HEK293 (cell line): ENCODE measurements at regions not wholly inside any gene's neighbourhood (a gene's known extent, or its start where the extent isn't known, plus 50 kb on each side); places are given as distances from the start of the nearest gene placed in this dataset.

Experiments used
- CTCF ChIA-PET: fragments of 350-600 bp; formaldehyde crosslinking; extraction: SDS; loops from one replicate; lab custom pipeline; 2021; ENCODE audit warnings: antibody characterized with exemption; lab: Yijun Ruan, JAX
- POLR2A ChIA-PET: fragments of 300-600 bp; formaldehyde crosslinking; extraction: SDS; loops from one replicate; lab custom pipeline; 2020; ENCODE audit warnings: antibody characterized with exemption, inconsistent platforms; lab: Yijun Ruan, JAX
- H3K27ac ChIP-seq: fragments of 200-500 bp; sonication (Bioruptor generic); 2 replicates; pipeline ENCODE4 v1.5.1; 2014; ENCODE audit warnings: low read depth, low read length, control low read depth, inconsistent platforms; ENCODE audit errors: extremely low read depth
- H3K36me3 ChIP-seq, 2 experiments: fragments of 200-500 bp in 1 of 2; sonication (Bioruptor generic) in 1 of 2; 1 replicate in 1 of 2; 2 replicates in 1 of 2; pipeline ENCODE4 v1.5.1; 2014 to 2017; ENCODE audit warnings: inconsistent platforms in 2 of 2, low read length in 2 of 2; ENCODE audit not compliant: control insufficient read depth in 2 of 2, insufficient read depth in 1 of 2
- H3K4me1 ChIP-seq: fragments of 200-500 bp; sonication (Bioruptor generic); 2 replicates; pipeline ENCODE4 v1.5.1; 2014; ENCODE audit warnings: mild to moderate bottlenecking, low read length, inconsistent platforms; ENCODE audit not compliant: control insufficient read depth, insufficient read depth
- H3K4me3 ChIP-seq: 2 replicates; pipeline ENCODE4 v1.5.1; 2011; ENCODE audit warnings: low read depth, mild to moderate bottlenecking, control low read depth, low read length, moderate library complexity
- H3K9me3 ChIP-seq: fragments of 200-500 bp; sonication (Bioruptor generic); 2 replicates; pipeline ENCODE4 v1.5.1; 2014; ENCODE audit warnings: low read depth, low read length, inconsistent platforms; ENCODE audit not compliant: control insufficient read depth, insufficient read depth
- GLIS1 ChIP-seq: fragments of 450-650 bp; formaldehyde crosslinking; IDR thresholded peaks from 2 replicates; pipeline ENCODE4 v1.5.1; 2016; ENCODE audit warnings: missing biosample characterization, missing genetic modification characterization
- SETDB1 ChIP-seq: IDR thresholded peaks from one replicate; pipeline ENCODE4 v1.6.1; 2017; ENCODE audit warnings: mild to moderate bottlenecking, low read length, moderate library complexity, mixed read lengths; ENCODE audit not compliant: insufficient read length
- SP7 ChIP-seq: fragments of 450-650 bp; formaldehyde crosslinking; IDR thresholded peaks from 2 replicates; pipeline ENCODE4 v1.5.1; 2016; ENCODE audit warnings: missing biosample characterization, missing genetic modification characterization
- YY1 ChIP-seq: fragments of 450-650 bp; formaldehyde crosslinking; IDR thresholded peaks from 2 replicates; pipeline ENCODE4 v1.5.1; 2018; ENCODE audit warnings: missing biosample characterization, missing genetic modification characterization
- ZNF157 ChIP-seq: fragments of 450-650 bp; formaldehyde crosslinking; IDR thresholded peaks from 2 replicates; pipeline ENCODE4 v1.5.1; 2016; ENCODE audit warnings: missing biosample characterization, missing genetic modification characterization
- ZNF302 ChIP-seq: fragments of 450-650 bp; formaldehyde crosslinking; IDR thresholded peaks from 2 replicates; pipeline ENCODE4 v1.5.1; 2016; ENCODE audit warnings: missing biosample characterization, missing genetic modification characterization, low read depth
- ZNF514 ChIP-seq: fragments of 450-650 bp; formaldehyde crosslinking; IDR thresholded peaks from 2 replicates; pipeline ENCODE4 v1.5.1; 2016; ENCODE audit warnings: missing biosample characterization, missing genetic modification characterization
- ZNF549 ChIP-seq: fragments of 450-650 bp; IDR thresholded peaks from 2 replicates; pipeline ENCODE4 v1.5.1; 2018; ENCODE audit warnings: missing biosample characterization, missing genetic modification characterization, mild to moderate bottlenecking, inconsistent platforms, moderate library complexity
- ZNF664 ChIP-seq: fragments of 450-650 bp; formaldehyde crosslinking; IDR thresholded peaks from 2 replicates; pipeline ENCODE4 v1.5.1; 2016; ENCODE audit warnings: missing biosample characterization, missing genetic modification characterization
- ZNF670 ChIP-seq: fragments of 450-650 bp; formaldehyde crosslinking; IDR thresholded peaks from 2 replicates; pipeline ENCODE4 v1.5.1; 2016; ENCODE audit warnings: missing biosample characterization, missing genetic modification characterization, low read depth
- ZNF792 ChIP-seq: fragments of 450-650 bp; formaldehyde crosslinking; IDR thresholded peaks from 2 replicates; pipeline ENCODE4 v1.5.1; 2016; ENCODE audit warnings: missing biosample characterization, missing genetic modification characterization
- ZNF830 ChIP-seq: fragments of 450-650 bp; IDR thresholded peaks from 2 replicates; pipeline ENCODE4 v1.5.0; 2018; ENCODE audit warnings: missing biosample characterization, missing genetic modification characterization, low read depth, mild to moderate bottlenecking, moderate library complexity
- TF ChIP-seq, protein P1 (sequence below): fragments of 450-650 bp; formaldehyde crosslinking; IDR thresholded peaks from 2 replicates; pipeline ENCODE4 v1.5.1; 2016; ENCODE audit warnings: missing biosample characterization, missing genetic modification characterization
- TF ChIP-seq, protein P2 (sequence below): fragments of 450-650 bp; formaldehyde crosslinking; IDR thresholded peaks from 2 replicates; pipeline ENCODE4 v1.5.1; 2016; ENCODE audit warnings: missing biosample characterization, missing genetic modification characterization
- TF ChIP-seq, protein P3 (sequence below): fragments of 450-650 bp; formaldehyde crosslinking; IDR thresholded peaks from 2 replicates; pipeline ENCODE4 v1.5.1; 2016; ENCODE audit warnings: missing biosample characterization, missing genetic modification characterization
- TF ChIP-seq, protein P4 (sequence below): fragments of 450-650 bp; formaldehyde crosslinking; IDR thresholded peaks from 2 replicates; pipeline ENCODE4 v1.5.1; 2016; ENCODE audit warnings: missing biosample characterization, missing genetic modification characterization
- TF ChIP-seq, protein P5 (sequence below): fragments of 450-650 bp; formaldehyde crosslinking; IDR thresholded peaks from 2 replicates; pipeline ENCODE4 v1.5.1; 2016; ENCODE audit warnings: missing biosample characterization, missing genetic modification characterization, low read depth
- TF ChIP-seq, protein P6 (sequence below): IDR thresholded peaks from 2 replicates; pipeline ENCODE4 v1.6.1; 2011; ENCODE audit warnings: mild to moderate bottlenecking, low read depth, low read length, borderline replicate concordance
- TF ChIP-seq, protein P7 (sequence below): fragments of 450-650 bp; formaldehyde crosslinking; IDR thresholded peaks from 2 replicates; pipeline ENCODE4 v1.5.1; 2016; ENCODE audit warnings: missing biosample characterization, missing genetic modification characterization

DNA sequence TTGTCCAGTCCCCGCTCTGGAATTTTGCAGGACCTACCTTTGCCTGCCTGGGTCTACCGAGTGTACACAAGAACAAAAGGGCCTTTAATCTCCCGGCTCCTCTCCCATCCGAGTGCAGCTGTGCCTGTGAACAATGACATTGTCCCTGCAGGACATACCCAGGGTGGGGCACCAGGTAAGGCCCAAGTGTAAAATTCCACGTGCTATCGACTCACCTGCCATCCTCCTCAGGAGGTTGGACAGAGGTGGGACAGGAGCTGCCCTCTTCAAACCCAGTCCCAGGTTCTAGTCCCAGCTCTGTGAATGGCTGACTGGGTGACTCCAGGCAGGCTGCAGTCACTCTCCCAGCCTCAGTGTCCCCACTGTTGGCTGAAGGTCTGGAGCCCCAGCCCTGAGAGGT is 159.6 kb upstream of the ALDH1B1 start (continued):
- TF ChIP-seq, protein P1, sequence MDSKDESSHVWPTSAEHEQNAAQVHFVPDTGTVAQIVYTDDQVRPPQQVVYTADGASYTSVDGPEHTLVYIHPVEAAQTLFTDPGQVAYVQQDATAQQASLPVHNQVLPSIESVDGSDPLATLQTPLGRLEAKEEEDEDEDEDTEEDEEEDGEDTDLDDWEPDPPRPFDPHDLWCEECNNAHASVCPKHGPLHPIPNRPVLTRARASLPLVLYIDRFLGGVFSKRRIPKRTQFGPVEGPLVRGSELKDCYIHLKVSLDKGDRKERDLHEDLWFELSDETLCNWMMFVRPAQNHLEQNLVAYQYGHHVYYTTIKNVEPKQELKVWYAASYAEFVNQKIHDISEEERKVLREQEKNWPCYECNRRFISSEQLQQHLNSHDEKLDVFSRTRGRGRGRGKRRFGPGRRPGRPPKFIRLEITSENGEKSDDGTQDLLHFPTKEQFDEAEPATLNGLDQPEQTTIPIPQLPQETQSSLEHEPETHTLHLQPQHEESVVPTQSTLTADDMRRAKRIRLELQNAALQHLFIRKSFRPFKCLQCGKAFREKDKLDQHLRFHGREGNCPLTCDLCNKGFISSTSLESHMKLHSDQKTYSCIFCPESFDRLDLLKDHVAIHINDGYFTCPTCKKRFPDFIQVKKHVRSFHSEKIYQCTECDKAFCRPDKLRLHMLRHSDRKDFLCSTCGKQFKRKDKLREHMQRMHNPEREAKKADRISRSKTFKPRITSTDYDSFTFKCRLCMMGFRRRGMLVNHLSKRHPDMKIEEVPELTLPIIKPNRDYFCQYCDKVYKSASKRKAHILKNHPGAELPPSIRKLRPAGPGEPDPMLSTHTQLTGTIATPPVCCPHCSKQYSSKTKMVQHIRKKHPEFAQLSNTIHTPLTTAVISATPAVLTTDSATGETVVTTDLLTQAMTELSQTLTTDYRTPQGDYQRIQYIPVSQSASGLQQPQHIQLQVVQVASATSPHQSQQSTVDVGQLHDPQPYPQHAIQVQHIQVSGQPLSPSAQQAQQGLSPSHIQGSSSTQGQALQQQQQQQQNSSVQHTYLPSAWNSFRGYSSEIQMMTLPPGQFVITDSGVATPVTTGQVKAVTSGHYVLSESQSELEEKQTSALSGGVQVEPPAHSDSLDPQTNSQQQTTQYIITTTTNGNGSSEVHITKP (tag by site-specific recombination), result no peak
- TF ChIP-seq, protein P2, sequence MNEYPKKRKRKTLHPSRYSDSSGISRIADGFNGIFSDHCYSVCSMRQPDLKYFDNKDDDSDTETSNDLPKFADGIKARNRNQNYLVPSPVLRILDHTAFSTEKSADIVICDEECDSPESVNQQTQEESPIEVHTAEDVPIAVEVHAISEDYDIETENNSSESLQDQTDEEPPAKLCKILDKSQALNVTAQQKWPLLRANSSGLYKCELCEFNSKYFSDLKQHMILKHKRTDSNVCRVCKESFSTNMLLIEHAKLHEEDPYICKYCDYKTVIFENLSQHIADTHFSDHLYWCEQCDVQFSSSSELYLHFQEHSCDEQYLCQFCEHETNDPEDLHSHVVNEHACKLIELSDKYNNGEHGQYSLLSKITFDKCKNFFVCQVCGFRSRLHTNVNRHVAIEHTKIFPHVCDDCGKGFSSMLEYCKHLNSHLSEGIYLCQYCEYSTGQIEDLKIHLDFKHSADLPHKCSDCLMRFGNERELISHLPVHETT (tag by site-specific recombination), result no peak
- TF ChIP-seq, protein P3, sequence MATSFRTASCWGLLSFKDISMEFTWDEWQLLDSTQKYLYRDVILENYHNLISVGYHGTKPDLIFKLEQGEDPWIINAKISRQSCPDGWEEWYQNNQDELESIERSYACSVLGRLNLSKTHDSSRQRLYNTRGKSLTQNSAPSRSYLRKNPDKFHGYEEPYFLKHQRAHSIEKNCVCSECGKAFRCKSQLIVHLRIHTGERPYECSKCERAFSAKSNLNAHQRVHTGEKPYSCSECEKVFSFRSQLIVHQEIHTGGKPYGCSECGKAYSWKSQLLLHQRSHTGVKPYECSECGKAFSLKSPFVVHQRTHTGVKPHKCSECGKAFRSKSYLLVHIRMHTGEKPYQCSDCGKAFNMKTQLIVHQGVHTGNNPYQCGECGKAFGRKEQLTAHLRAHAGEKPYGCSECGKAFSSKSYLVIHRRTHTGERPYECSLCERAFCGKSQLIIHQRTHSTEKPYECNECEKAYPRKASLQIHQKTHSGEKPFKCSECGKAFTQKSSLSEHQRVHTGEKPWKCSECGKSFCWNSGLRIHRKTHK (tag by site-specific recombination), result no peak

DNA sequence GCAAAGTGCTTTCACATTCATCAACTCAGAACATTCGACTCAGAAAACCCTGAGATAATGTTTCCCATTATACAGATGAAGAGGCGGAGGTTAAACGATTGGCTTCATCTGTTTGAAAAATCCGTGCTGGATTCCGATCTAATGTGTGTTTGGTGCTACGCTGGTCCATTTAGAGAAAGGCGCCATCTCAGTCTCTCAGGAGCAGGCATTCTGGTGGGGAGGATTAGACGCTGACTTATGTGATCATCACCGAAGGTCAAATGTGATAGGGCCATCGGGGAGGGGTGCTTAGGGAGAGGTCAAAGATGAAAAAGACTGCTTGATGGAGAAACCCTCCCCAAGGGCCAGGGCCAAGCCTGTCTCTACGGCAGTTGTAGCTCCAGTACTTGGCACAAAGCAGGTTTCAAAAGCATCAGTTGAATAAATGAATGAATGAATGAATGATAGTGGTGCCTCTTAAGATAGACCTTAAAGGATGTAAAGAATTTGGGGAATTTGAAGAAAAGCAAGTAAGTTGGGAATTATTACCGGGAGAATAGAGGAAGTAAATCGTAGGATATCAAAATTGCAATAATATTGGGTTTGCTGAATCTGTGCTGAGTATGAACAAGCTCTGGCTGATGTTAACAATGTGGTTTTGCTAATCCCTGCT is 160.6 kb upstream of the SHB start:
- POLR2A ChIA-PET, result no interaction called here
- Histone ChIP-seq H3K9me3 (no peaks in the 10 kb centered on the region), H3K36me3 (no peaks in the 10 kb centered on the region), H3K27ac (no peak overlapping the region), H3K4me3 (no peak overlapping the region), H3K4me1 (peaks cover 12% of the 10 kb centered on the region; the same call in 1 of the 2 replicates)
- CTCF ChIA-PET, result interaction anchor here (0.5 to 1.0 kb wide), 4 partner anchors 70 to 749 kb away, joined by 3 to 4 read pairs (median 3); no protein-coding TSS in a partner anchor
- TF ChIP-seq GLIS1 (no peak), ZNF302 (tag by site-specific recombination) (no peak), ZNF830 (no peak), ZNF157 (tag by site-specific recombination) (no peak), SP7 (no peak), ZNF514 (no peak), SETDB1 (no peak)
- TF ChIP-seq, protein P4, sequence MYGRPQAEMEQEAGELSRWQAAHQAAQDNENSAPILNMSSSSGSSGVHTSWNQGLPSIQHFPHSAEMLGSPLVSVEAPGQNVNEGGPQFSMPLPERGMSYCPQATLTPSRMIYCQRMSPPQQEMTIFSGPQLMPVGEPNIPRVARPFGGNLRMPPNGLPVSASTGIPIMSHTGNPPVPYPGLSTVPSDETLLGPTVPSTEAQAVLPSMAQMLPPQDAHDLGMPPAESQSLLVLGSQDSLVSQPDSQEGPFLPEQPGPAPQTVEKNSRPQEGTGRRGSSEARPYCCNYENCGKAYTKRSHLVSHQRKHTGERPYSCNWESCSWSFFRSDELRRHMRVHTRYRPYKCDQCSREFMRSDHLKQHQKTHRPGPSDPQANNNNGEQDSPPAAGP (tag by site-specific recombination), result no peak
- TF ChIP-seq, protein P5, sequence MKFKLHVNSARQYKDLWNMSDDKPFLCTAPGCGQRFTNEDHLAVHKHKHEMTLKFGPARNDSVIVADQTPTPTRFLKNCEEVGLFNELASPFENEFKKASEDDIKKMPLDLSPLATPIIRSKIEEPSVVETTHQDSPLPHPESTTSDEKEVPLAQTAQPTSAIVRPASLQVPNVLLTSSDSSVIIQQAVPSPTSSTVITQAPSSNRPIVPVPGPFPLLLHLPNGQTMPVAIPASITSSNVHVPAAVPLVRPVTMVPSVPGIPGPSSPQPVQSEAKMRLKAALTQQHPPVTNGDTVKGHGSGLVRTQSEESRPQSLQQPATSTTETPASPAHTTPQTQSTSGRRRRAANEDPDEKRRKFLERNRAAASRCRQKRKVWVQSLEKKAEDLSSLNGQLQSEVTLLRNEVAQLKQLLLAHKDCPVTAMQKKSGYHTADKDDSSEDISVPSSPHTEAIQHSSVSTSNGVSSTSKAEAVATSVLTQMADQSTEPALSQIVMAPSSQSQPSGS (tag by site-specific recombination), result no peak

DNA sequence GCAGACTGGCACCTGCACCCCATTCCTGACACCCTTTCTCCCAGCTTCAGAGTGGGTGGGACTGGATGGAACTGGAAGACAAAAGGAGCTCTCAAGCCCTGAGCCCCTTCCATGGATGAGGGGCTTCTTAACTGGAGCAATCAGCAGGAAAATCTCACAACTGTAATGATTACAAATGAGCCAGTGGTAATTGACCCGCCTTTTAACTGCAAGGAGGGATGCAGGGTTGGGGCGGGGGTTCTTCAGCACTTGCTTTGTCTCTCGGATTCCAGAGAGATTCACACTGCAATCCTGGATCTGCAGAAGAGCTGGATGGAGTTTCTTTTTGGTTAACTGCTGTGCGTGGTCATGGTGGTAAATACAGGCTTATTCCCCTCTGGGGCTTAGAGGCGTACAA is 160.1 kb upstream of the SHB start:
- peaks cover 12% of the 10 kb centered on the region; the same call in 1 of the 2 replicates for H3K4me1 ChIP-seq
- TF ChIP-seq ZNF549 (tag by site-specific recombination), result no peak
- TF ChIP-seq ZNF670 (tag by site-specific recombination), result no peak
- no peak for TF ChIP-seq YY1 (tag by site-specific recombination)
- no peak for TF ChIP-seq ZNF664 (tag by site-specific recombination)
- TF ChIP-seq ZNF792 (tag by site-specific recombination), result no peak
- TF ChIP-seq, protein P6, sequence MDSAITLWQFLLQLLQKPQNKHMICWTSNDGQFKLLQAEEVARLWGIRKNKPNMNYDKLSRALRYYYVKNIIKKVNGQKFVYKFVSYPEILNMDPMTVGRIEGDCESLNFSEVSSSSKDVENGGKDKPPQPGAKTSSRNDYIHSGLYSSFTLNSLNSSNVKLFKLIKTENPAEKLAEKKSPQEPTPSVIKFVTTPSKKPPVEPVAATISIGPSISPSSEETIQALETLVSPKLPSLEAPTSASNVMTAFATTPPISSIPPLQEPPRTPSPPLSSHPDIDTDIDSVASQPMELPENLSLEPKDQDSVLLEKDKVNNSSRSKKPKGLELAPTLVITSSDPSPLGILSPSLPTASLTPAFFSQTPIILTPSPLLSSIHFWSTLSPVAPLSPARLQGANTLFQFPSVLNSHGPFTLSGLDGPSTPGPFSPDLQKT, result no peak
- TF ChIP-seq, protein P7, sequence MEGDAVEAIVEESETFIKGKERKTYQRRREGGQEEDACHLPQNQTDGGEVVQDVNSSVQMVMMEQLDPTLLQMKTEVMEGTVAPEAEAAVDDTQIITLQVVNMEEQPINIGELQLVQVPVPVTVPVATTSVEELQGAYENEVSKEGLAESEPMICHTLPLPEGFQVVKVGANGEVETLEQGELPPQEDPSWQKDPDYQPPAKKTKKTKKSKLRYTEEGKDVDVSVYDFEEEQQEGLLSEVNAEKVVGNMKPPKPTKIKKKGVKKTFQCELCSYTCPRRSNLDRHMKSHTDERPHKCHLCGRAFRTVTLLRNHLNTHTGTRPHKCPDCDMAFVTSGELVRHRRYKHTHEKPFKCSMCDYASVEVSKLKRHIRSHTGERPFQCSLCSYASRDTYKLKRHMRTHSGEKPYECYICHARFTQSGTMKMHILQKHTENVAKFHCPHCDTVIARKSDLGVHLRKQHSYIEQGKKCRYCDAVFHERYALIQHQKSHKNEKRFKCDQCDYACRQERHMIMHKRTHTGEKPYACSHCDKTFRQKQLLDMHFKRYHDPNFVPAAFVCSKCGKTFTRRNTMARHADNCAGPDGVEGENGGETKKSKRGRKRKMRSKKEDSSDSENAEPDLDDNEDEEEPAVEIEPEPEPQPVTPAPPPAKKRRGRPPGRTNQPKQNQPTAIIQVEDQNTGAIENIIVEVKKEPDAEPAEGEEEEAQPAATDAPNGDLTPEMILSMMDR (tag by site-specific recombination), result no peak
- TF ChIP-seq, all 188 proteins: peak for 0
- Histone ChIP-seq H3K36me3 (no peaks in the 10 kb centered on the region), H3K27ac (no peak overlapping the region), H3K4me3 (no peak overlapping the region), H3K9me3 (no peaks in the 10 kb centered on the region)
- ChIA-PET CTCF (interaction anchor here (0.5 to 1.0 kb wide), 4 partner anchors 70 to 748 kb away, joined by 3 to 4 read pairs (median 3); no protein-coding TSS in a partner anchor), POLR2A (no interaction called here)
